CD4-positive, CD25-positive, alpha-beta regulatory T cell (primary cell): ENCODE measurements at regions not wholly inside any gene's neighbourhood (a gene's known extent, or its start where the extent isn't known, plus 50 kb on each side); places are given as distances from the start of the nearest gene placed in this dataset.
A peak's percentile ranks its signal among the peaks of the same experiment; 100 is the strongest.
"Not testable (repeated sequence)": the region's sequence is repeated elsewhere in the genome, so short reads cannot be mapped to it uniquely, and the experiment has no call there.

Experiments
- ATAC-seq, 2 donors: fragments of 150-1000 bp; cut with Tn5 transposase; one replicate each; pipeline ENCODE4 v1.10.0; 2021; ENCODE audit warnings: low read depth in 2 of 2, moderate number of reproducible peaks in 2 of 2, moderate library complexity in 1 of 2
- DNase-seq, 3 donors: peaks; one replicate each; pipeline versions ENCODE4 v3.0.0 to v3.0.0-alpha.2; 2012 to 2022; ENCODE audit warnings: mixed read lengths in 1 of 3
- H3K27ac ChIP-seq: one replicate; pipeline ENCODE4 v1.7.0; 2013; ENCODE audit warnings: mild to moderate bottlenecking, low read length; ENCODE audit not compliant: insufficient read depth, poor library complexity, severe bottlenecking
- H3K27me3 ChIP-seq: one replicate; pipeline ENCODE4 v1.7.0; 2013; ENCODE audit warnings: low read length; ENCODE audit not compliant: control insufficient read depth, insufficient read depth
- H3K36me3 ChIP-seq: one replicate; pipeline ENCODE4 v1.7.0; 2013; ENCODE audit warnings: mild to moderate bottlenecking, low read length, moderate library complexity; ENCODE audit not compliant: control insufficient read depth, insufficient read depth
- H3K4me1 ChIP-seq: 2 replicates; pipeline ENCODE4 v1.7.0; 2013; ENCODE audit warnings: mild to moderate bottlenecking, low read length; ENCODE audit not compliant: insufficient read depth, control insufficient read depth, poor library complexity, severe bottlenecking
- H3K4me3 ChIP-seq: one replicate; pipeline ENCODE4 v1.7.0; 2013; ENCODE audit warnings: low read depth, mild to moderate bottlenecking, low read length, moderate library complexity
- H3K9me3 ChIP-seq, 2 experiments: 1 replicate in 1 of 2; 2 replicates in 1 of 2; pipeline ENCODE4 v1.7.0; 2013; ENCODE audit warnings: low read length in 2 of 2, mild to moderate bottlenecking in 1 of 2, moderate library complexity in 1 of 2; ENCODE audit not compliant: control insufficient read depth in 2 of 2
- H3K27ac Mint-ChIP-seq, 3 donors: one replicate each; pipeline ENCODE4 v1.8.0; 2020 to 2022; ENCODE audit warnings: mild to moderate bottlenecking in 3 of 3, mixed read lengths in 3 of 3, moderate library complexity in 2 of 3
- H3K27me3 Mint-ChIP-seq: one replicate; pipeline ENCODE4 v1.8.0; 2022; ENCODE audit warnings: mild to moderate bottlenecking, mixed read lengths
- H3K36me3 Mint-ChIP-seq: one replicate; pipeline ENCODE4 v1.8.0; 2020; ENCODE audit warnings: mixed read lengths
- H3K4me1 Mint-ChIP-seq, 4 donors: one replicate each; pipeline ENCODE4 v1.8.0; 2020 to 2022; ENCODE audit warnings: mixed read lengths in 4 of 4, mild to moderate bottlenecking in 1 of 4
- H3K4me3 Mint-ChIP-seq, 4 donors: one replicate each; pipeline ENCODE4 v1.8.0; 2020 to 2022; ENCODE audit warnings: mild to moderate bottlenecking in 4 of 4, mixed read lengths in 4 of 4, moderate library complexity in 3 of 4
- H3K9me3 Mint-ChIP-seq, 7 donors: one replicate each; pipeline ENCODE4 v1.8.0; 2020 to 2022; ENCODE audit warnings: mixed read lengths in 7 of 7, mild to moderate bottlenecking in 3 of 7, moderate library complexity in 2 of 7

- Mint-ChIP-seq H3K27me3 (no peaks in the 10 kb centered on the region), H3K27ac (no peak overlapping the region), H3K9me3 (peaks cover 0 to 18% (median 7%) of the 10 kb centered on the region in 7 donors), H3K4me1 (no peaks in the 10 kb centered on the region), H3K4me3 (no peak overlapping the region), H3K36me3 (no peaks in the 10 kb centered on the region)
- H3K27ac ChIP-seq = no peak overlapping the region
- H3K36me3 ChIP-seq = no peaks in the 10 kb centered on the region
- DNase-seq = no peak
- no peaks in the 10 kb centered on the region for H3K27me3 ChIP-seq
- no peaks in the 10 kb centered on the region for H3K9me3 ChIP-seq
- no peaks in the 10 kb centered on the region for H3K4me1 ChIP-seq
- H3K4me3 ChIP-seq = no peak overlapping the region
- ATAC-seq = no peak
Observed at GRCh38 chr5:119694284-119694683, 64.9 kb downstream of the FAM170A start.

- Histone ChIP-seq H3K4me1 (no peaks in the 10 kb centered on the region), H3K36me3 (no peaks in the 10 kb centered on the region), H3K9me3 (no peaks in the 10 kb centered on the region), H3K27ac (no peak overlapping the region), H3K27me3 (no peaks in the 10 kb centered on the region), H3K4me3 (no peak overlapping the region)
- Mint-ChIP-seq H3K4me1 (no peaks in the 10 kb centered on the region), H3K27ac (no peak overlapping the region), H3K4me3 (no peak overlapping the region), H3K36me3 (no peaks in the 10 kb centered on the region), H3K9me3 (peaks cover 0 to 8% (median 3%) of the 10 kb centered on the region in 7 donors), H3K27me3 (peaks cover 6% of the 10 kb centered on the region)
- no peak for ATAC-seq
- no peak for DNase-seq
Observed at GRCh38 chr5:119706049-119706448, 76.7 kb downstream of the FAM170A start.

- no peaks in the 10 kb centered on the region for H3K36me3 Mint-ChIP-seq
- no peak overlapping the region for H3K27ac ChIP-seq
- DNase-seq (no peak), ATAC-seq (no peak)
- H3K9me3 Mint-ChIP-seq = peaks cover 0 to 5% (median 0%) of the 10 kb centered on the region in 7 donors
- H3K4me3 Mint-ChIP-seq = no peak overlapping the region
- H3K4me1 ChIP-seq = no peaks in the 10 kb centered on the region
- H3K27ac Mint-ChIP-seq = peak overlapping the region in 1 of 3 donors; percentile 57
- H3K27me3 Mint-ChIP-seq = peaks cover 6% of the 10 kb centered on the region
- no peaks in the 10 kb centered on the region for H3K4me1 Mint-ChIP-seq
- H3K36me3 ChIP-seq = no peaks in the 10 kb centered on the region
- no peaks in the 10 kb centered on the region for H3K27me3 ChIP-seq
- no peaks in the 10 kb centered on the region for H3K9me3 ChIP-seq
- no peak overlapping the region for H3K4me3 ChIP-seq
Observed at GRCh38 chr5:119708076-119708790, 78.9 kb downstream of the FAM170A start.

- Mint-ChIP-seq H3K27me3 (peaks cover 12% of the 10 kb centered on the region), H3K36me3 (no peaks in the 10 kb centered on the region), H3K4me3 (no peak overlapping the region), H3K4me1 (no peaks in the 10 kb centered on the region), H3K27ac (peak overlapping the region in 1 of 3 donors; percentile 31), H3K9me3 (peaks cover 0 to 22% (median 11%) of the 10 kb centered on the region in 7 donors)
- ATAC-seq (no peak), DNase-seq (no peak)
- Histone ChIP-seq H3K4me1 (no peaks in the 10 kb centered on the region), H3K9me3 (no peaks in the 10 kb centered on the region), H3K4me3 (no peak overlapping the region), H3K27me3 (no peaks in the 10 kb centered on the region), H3K36me3 (no peaks in the 10 kb centered on the region), H3K27ac (no peak overlapping the region)
Observed at GRCh38 chr5:119721775-119722174, 92.4 kb downstream of the FAM170A start.

GRCh38 chr5:119725291-119725690, 95.9 kb downstream of the FAM170A start:
- H3K27me3 ChIP-seq, H3K9me3 ChIP-seq, H3K4me1 Mint-ChIP-seq, DNase-seq, H3K4me3 ChIP-seq, H3K36me3 Mint-ChIP-seq, ATAC-seq, H3K36me3 ChIP-seq, H3K4me3 Mint-ChIP-seq, H3K27ac ChIP-seq, H3K27ac Mint-ChIP-seq, H3K27me3 Mint-ChIP-seq, H3K4me1 ChIP-seq: not testable (repeated sequence)
- H3K9me3 Mint-ChIP-seq = peaks cover 1 to 20% (median 13%) of the 10 kb centered on the region in 7 donors

GRCh38 chr5:119726544-119726943, 97.2 kb downstream of the FAM170A start:
- Mint-ChIP-seq H3K27me3 (peaks cover 4% of the 10 kb centered on the region), H3K9me3 (peaks cover 1 to 20% (median 13%) of the 10 kb centered on the region in 7 donors), H3K27ac (no peak overlapping the region), H3K4me3 (no peak overlapping the region), H3K36me3 (no peaks in the 10 kb centered on the region), H3K4me1 (no peaks in the 10 kb centered on the region)
- H3K4me1 ChIP-seq = no peaks in the 10 kb centered on the region
- ATAC-seq = no peak
- no peak overlapping the region for H3K4me3 ChIP-seq
- no peak overlapping the region for H3K27ac ChIP-seq
- H3K9me3 ChIP-seq = no peaks in the 10 kb centered on the region
- H3K27me3 ChIP-seq = no peaks in the 10 kb centered on the region
- no peak for DNase-seq
- H3K36me3 ChIP-seq = no peaks in the 10 kb centered on the region

GRCh38 chr5:119740225-119740624, 110.9 kb downstream of the FAM170A start:
- Mint-ChIP-seq H3K4me3 (no peak overlapping the region), H3K36me3 (no peaks in the 10 kb centered on the region), H3K27me3 (no peaks in the 10 kb centered on the region), H3K9me3 (no peaks in the 10 kb centered on the region), H3K4me1 (no peaks in the 10 kb centered on the region), H3K27ac (no peak overlapping the region)
- Histone ChIP-seq H3K36me3 (no peaks in the 10 kb centered on the region), H3K27me3 (no peaks in the 10 kb centered on the region), H3K27ac (no peak overlapping the region), H3K4me1 (no peaks in the 10 kb centered on the region), H3K9me3 (no peaks in the 10 kb centered on the region), H3K4me3 (no peak overlapping the region)
- no peak for ATAC-seq
- no peak for DNase-seq

GRCh38 chr5:119741691-119742090, 112.3 kb downstream of the FAM170A start:
- Mint-ChIP-seq H3K4me3 (no peak overlapping the region), H3K9me3 (no peaks in the 10 kb centered on the region), H3K27ac (no peak overlapping the region), H3K27me3 (no peaks in the 10 kb centered on the region), H3K36me3 (no peaks in the 10 kb centered on the region), H3K4me1 (no peaks in the 10 kb centered on the region)
- Histone ChIP-seq H3K36me3 (no peaks in the 10 kb centered on the region), H3K27ac (no peak overlapping the region), H3K9me3 (no peaks in the 10 kb centered on the region), H3K27me3 (no peaks in the 10 kb centered on the region), H3K4me1 (no peaks in the 10 kb centered on the region), H3K4me3 (no peak overlapping the region)
- ATAC-seq (no peak), DNase-seq (no peak)
